Stomach (tissue), 8 donors: ENCODE measurements at regions not wholly inside any gene's neighbourhood (a gene's known extent, or its start where the extent isn't known, plus 50 kb on each side); places are given as distances from the start of the nearest gene placed in this dataset.

Source experiments
- DNase-seq, 2 donors: peaks; one replicate each; pipeline versions ENCODE4 v3.0.0 to v3.0.0-alpha.2; 2013 to 2019
- H3K27ac ChIP-seq, 5 donors: fragments of 200-600 bp in 4 of 5; sonication (generic) in 4 of 5; one replicate each; pipeline ENCODE4 v1.5.1; 2013 to 2019; ENCODE audit warnings: mild to moderate bottlenecking in 1 of 5, moderate library complexity in 1 of 5
- H3K27me3 ChIP-seq, 3 donors: fragments of 200-600 bp; sonication (generic); one replicate each; pipeline ENCODE4 v1.5.1; 2017 to 2019; ENCODE audit warnings: mixed run types in 1 of 3
- H3K36me3 ChIP-seq, 4 donors: fragments of 200-600 bp; sonication (generic); 1 replicate in 3 of 4; 2 replicates in 1 of 4; pipeline ENCODE4 v1.5.1; 2016 to 2019
- H3K4me1 ChIP-seq, 4 donors: fragments of 200-600 bp; sonication (generic); one replicate each; pipeline ENCODE4 v1.5.1; 2016 to 2019
- H3K4me3 ChIP-seq, 4 donors: fragments of 200-600 bp; sonication (generic) in 3 of 4; one replicate each; pipeline ENCODE4 v1.5.1; 2016 to 2019; ENCODE audit warnings: mild to moderate bottlenecking in 1 of 4
- H3K9me3 ChIP-seq, 4 donors: fragments of 200-600 bp; sonication (generic); one replicate each; pipeline ENCODE4 v1.5.1; 2016 to 2019
- CTCF ChIP-seq, 7 experiments: fragments of 450-650 bp in 4 of 7; fragments of 200-600 bp in 3 of 7; sonication (generic) in 3 of 7; IDR thresholded peaks; one replicate each; pipeline ENCODE4 v1.5.1; 2016 to 2019; ENCODE audit warnings: antibody characterized with exemption in 7 of 7, control low read depth in 2 of 7, mild to moderate bottlenecking in 1 of 7
- EP300 ChIP-seq: sonication (generic); formaldehyde crosslinking; IDR thresholded peaks from one replicate; pipeline ENCODE4 v1.6.1; 2017; ENCODE audit warnings: antibody characterized with exemption
- POLR2A ChIP-seq, 4 donors: fragments of 450-650 bp; IDR thresholded peaks; one replicate each; pipeline ENCODE4 v1.6.1; 2016; ENCODE audit warnings: antibody characterized with exemption in 4 of 4, control low read depth in 2 of 4, mild to moderate bottlenecking in 1 of 4, moderate library complexity in 1 of 4
- POLR2AphosphoS5 ChIP-seq, 3 donors: sonication (generic); formaldehyde crosslinking; IDR thresholded peaks; one replicate each; pipeline ENCODE4 v1.6.1; 2016; ENCODE audit warnings: antibody characterized with exemption in 3 of 3
- whole genome bisulfite sequencing, 5 donors: extraction: QIAGEN DNeasy Blood & Tissue Kit in 3 of 5; methylation state at CpG; one replicate each; pipeline versions ENCODE4 v1.1.5 to v1.1.7; 2013 to 2018; 5-methylcytosine and 5-hydroxymethylcytosine counted together
- intact Hi-C: fragments of 100-400 bp; cut with DNase I; formaldehyde crosslinking; loops from one replicate; pipeline ENCODE4 v1.15.1; 2023; ENCODE audit warnings: low total_unique reads
- donor health status: healthy with polysubstance abuse.
- donor health status: Bipolar disorder and iron deficiency.
- donor health status: healthy.

- no peak for DNase-seq
- Histone ChIP-seq H3K27me3 (no peaks in the 10 kb centered on the region), H3K9me3 (no peaks in the 10 kb centered on the region), H3K4me3 (no peak overlapping the region), H3K36me3 (no peaks in the 10 kb centered on the region), H3K27ac (no peak overlapping the region), H3K4me1 (no peaks in the 10 kb centered on the region)
- 90 to 98% (median 95%) methylated on average over 21 of the region's 21 CpGs for WGBS, 5 donors
- intact Hi-C loops, result no loop called here
- no peak for TF ChIP-seq CTCF (IDR thresholded peaks at IDR 0.05)
- TF ChIP-seq POLR2AphosphoS5 (IDR thresholded peaks at IDR 0.05), result no peak
- TF ChIP-seq POLR2A (IDR thresholded peaks at IDR 0.05), result no peak
- TF ChIP-seq EP300, result no peak
These were observed 367.8 kb downstream of the EMP1 start for GRCh38 chr12:13564266-13564810.

- H3K27me3 ChIP-seq, result no peaks in the 10 kb centered on the region
- intact Hi-C loops, result no loop called here
- no peak overlapping the region for H3K27ac ChIP-seq
- no peak for DNase-seq
- TF ChIP-seq EP300 (no peak), CTCF (IDR thresholded peaks at IDR 0.05) (no peak), POLR2A (IDR thresholded peaks at IDR 0.05) (no peak), POLR2AphosphoS5 (IDR thresholded peaks at IDR 0.05) (no peak)
- no peaks in the 10 kb centered on the region for H3K9me3 ChIP-seq
- peaks cover 0 to 5% (median 0%) of the 10 kb centered on the region in 4 donors for H3K4me1 ChIP-seq
- WGBS, 5 donors, result 93 to 98% (median 98%) methylated on average over 28 to 29 of the region's 29 CpGs
- H3K36me3 ChIP-seq, result no peaks in the 10 kb centered on the region
- H3K4me3 ChIP-seq, result no peak overlapping the region
These were observed 367.2 kb downstream of the EMP1 start for GRCh38 chr12:13563743-13564125.

DNA sequence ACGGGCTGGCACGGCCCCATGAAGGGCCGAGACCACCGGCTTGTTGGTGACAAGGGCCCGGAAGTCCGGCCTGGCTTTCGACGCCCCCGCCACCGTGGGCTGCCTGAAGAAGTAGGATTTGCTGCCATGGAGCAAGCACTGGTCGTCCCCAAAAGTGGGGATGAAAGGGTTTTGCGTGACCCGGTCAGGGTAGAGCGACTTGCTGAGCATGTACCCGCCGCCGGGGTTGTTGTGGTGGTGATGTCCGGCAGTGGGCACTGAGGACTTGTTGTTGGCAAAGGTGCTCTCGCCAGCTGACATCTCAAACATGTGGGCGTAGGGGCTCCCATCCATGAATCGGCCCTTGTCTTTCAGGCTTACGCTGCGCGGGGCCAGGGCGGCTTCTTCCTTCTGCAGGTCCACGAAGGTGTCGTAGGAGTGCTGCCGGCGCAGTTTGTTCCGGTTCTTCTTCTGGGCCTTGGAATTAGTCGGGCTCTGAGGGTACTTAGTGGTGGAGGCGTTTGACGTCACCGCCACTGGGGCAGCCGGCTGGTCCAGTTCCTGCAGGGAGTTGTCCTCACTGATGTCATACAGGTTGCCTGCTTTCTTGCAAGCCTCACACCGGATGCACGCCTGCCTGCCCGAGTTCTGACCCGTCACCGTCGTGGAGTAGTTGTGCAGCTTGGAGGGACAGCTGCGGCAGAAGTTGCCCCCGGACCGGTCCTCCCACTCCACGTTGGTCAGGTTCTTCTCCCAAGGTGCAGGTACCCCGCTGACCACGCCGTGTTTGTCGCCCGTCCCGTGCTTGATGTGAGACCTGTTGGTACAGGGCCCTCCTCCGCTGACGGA, 366.6 kb downstream of the EMP1 start:
- Histone ChIP-seq H3K4me1 (peaks cover 0 to 6% (median 0%) of the 10 kb centered on the region in 4 donors), H3K4me3 (no peak overlapping the region), H3K27ac (no peak overlapping the region), H3K36me3 (no peaks in the 10 kb centered on the region), H3K9me3 (no peaks in the 10 kb centered on the region), H3K27me3 (no peaks in the 10 kb centered on the region)
- DNase-seq, result no peak
- intact Hi-C loops, result no loop called here
- WGBS, 5 donors, result 96 to 97% (median 96%) methylated on average over 37 to 53 of the region's 53 CpGs
- TF ChIP-seq CTCF (IDR thresholded peaks at IDR 0.05) (no peak), POLR2AphosphoS5 (IDR thresholded peaks at IDR 0.05) (no peak)

- Histone ChIP-seq H3K9me3 (no peaks in the 10 kb centered on the region), H3K36me3 (no peaks in the 10 kb centered on the region), H3K4me3 (no peak overlapping the region), H3K27me3 (no peaks in the 10 kb centered on the region), H3K27ac (no peak overlapping the region), H3K4me1 (peaks cover 0 to 6% (median 0%) of the 10 kb centered on the region in 4 donors)
- TF ChIP-seq EP300, result no peak
- TF ChIP-seq POLR2A (IDR thresholded peaks at IDR 0.05), result no peak
- no peak for TF ChIP-seq POLR2AphosphoS5 (IDR thresholded peaks at IDR 0.05)
- TF ChIP-seq CTCF (IDR thresholded peaks at IDR 0.05), result no peak
- no peak for DNase-seq
- intact Hi-C loops, result no loop called here
- 52 to 83% (median 68%) methylated on average over 4 of the region's 4 CpGs for WGBS, 5 donors
These were observed 365.4 kb downstream of the EMP1 start for GRCh38 chr12:13561923-13562322.
